Activated CD8-positive, alpha-beta T cell treated with anti-CD3 and anti-CD28 coated beads for 36 hours (primary cell): ENCODE measurements at regions not wholly inside any gene's neighbourhood (a gene's known extent, or its start where the extent isn't known, plus 50 kb on each side); places are given as distances from the start of the nearest gene placed in this dataset.

Experiments
- ATAC-seq: fragments of 200-7000 bp; cut with Tn5 transposase; one replicate; pipeline ENCODE4 v1.10.0; 2021; ENCODE audit warnings: mild to moderate bottlenecking, moderate library complexity
- CTCF ChIA-PET: fragments of 350-600 bp; sonication (Branson Sonifier 250); formaldehyde crosslinking; loops from one replicate; lab custom pipeline; 2021; ENCODE audit warnings: antibody characterized with exemption; lab: Charles Lee
- POLR2A ChIA-PET: fragments of 350-600 bp; sonication (Branson Sonifier 250); formaldehyde crosslinking; loops from one replicate; lab custom pipeline; 2021; ENCODE audit warnings: antibody characterized with exemption; lab: Charles Lee
- DNase-seq: peaks from one replicate; pipeline ENCODE4 v3.0.0-alpha.2; 2020
- H3K27ac Mint-ChIP-seq: one replicate; pipeline ENCODE4 v1.8.0; 2021; ENCODE audit warnings: mild to moderate bottlenecking, mixed read lengths
- H3K27me3 Mint-ChIP-seq: one replicate; pipeline ENCODE4 v1.8.0; 2021; ENCODE audit warnings: mixed read lengths
- H3K36me3 Mint-ChIP-seq: one replicate; pipeline ENCODE4 v1.8.0; 2021; ENCODE audit warnings: low read depth, mixed read lengths
- H3K4me1 Mint-ChIP-seq: one replicate; pipeline ENCODE4 v1.8.0; 2021; ENCODE audit warnings: low read depth, mixed read lengths
- H3K4me3 Mint-ChIP-seq: one replicate; pipeline ENCODE4 v1.8.0; 2021; ENCODE audit warnings: mild to moderate bottlenecking, moderate library complexity, mixed read lengths
- H3K9me3 Mint-ChIP-seq: one replicate; pipeline ENCODE4 v1.8.0; 2021; ENCODE audit warnings: mixed read lengths
- intact Hi-C: fragments of 100-400 bp; cut with micrococcal nuclease; formaldehyde crosslinking; loops from one replicate; pipeline ENCODE4 v1.10.0; 2022
- TF ChIP-seq, protein P1 (sequence below): fragments of 200-600 bp; IDR thresholded peaks from one replicate; pipeline ENCODE4 v1.8.0; 2022; ENCODE audit warnings: antibody characterized with exemption, mild to moderate bottlenecking

- no peak overlapping the region for H3K27ac Mint-ChIP-seq
- H3K36me3 Mint-ChIP-seq = no peaks in the 10 kb centered on the region
- TF ChIP-seq, protein P1, sequence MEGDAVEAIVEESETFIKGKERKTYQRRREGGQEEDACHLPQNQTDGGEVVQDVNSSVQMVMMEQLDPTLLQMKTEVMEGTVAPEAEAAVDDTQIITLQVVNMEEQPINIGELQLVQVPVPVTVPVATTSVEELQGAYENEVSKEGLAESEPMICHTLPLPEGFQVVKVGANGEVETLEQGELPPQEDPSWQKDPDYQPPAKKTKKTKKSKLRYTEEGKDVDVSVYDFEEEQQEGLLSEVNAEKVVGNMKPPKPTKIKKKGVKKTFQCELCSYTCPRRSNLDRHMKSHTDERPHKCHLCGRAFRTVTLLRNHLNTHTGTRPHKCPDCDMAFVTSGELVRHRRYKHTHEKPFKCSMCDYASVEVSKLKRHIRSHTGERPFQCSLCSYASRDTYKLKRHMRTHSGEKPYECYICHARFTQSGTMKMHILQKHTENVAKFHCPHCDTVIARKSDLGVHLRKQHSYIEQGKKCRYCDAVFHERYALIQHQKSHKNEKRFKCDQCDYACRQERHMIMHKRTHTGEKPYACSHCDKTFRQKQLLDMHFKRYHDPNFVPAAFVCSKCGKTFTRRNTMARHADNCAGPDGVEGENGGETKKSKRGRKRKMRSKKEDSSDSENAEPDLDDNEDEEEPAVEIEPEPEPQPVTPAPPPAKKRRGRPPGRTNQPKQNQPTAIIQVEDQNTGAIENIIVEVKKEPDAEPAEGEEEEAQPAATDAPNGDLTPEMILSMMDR = no peak
- intact Hi-C loops = no loop called here
- H3K4me3 Mint-ChIP-seq = no peak overlapping the region
- CTCF ChIA-PET = no interaction called here
- no peak for ATAC-seq
- no peaks in the 10 kb centered on the region for H3K9me3 Mint-ChIP-seq
- POLR2A ChIA-PET = no interaction called here
- DNase-seq = no peak
- H3K4me1 Mint-ChIP-seq = no peaks in the 10 kb centered on the region
- no peaks in the 10 kb centered on the region for H3K27me3 Mint-ChIP-seq
Observed at GRCh38 chr10:2225609-2226008, 488.3 kb upstream of the ADARB2 start.

GRCh38 chr10:2223548-2224320 lies 486.4 kb upstream of the ADARB2 start:
- TF ChIP-seq, protein P1 = no peak
- H3K36me3 Mint-ChIP-seq = no peaks in the 10 kb centered on the region
- intact Hi-C loops = no loop called here
- no peak overlapping the region for H3K4me3 Mint-ChIP-seq
- H3K4me1 Mint-ChIP-seq = no peaks in the 10 kb centered on the region
- no peaks in the 10 kb centered on the region for H3K9me3 Mint-ChIP-seq
- no peaks in the 10 kb centered on the region for H3K27me3 Mint-ChIP-seq
- CTCF ChIA-PET = no interaction called here
- no peak overlapping the region for H3K27ac Mint-ChIP-seq
- DNase-seq (no peak), ATAC-seq (no peak)
- POLR2A ChIA-PET = no interaction called here

DNA sequence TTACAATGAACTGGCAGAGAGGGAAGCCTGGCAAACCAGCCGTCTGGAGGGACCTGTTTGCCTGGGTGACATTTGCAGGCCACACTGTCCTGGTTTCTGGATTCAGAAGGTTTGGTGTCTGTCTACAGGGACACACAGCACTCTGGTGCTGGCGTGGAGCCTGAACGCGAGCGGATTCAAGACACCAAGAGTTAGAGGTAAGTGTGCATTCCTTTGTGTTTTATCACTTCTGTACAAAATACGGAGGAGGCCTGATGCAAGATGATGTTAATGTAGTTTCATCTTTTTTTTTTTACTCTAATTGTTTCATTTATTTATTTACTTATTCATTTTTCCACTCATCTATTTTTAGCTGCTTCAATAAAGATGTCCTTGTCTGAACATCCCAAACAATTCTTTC lies 485.3 kb upstream of the ADARB2 start:
- CTCF ChIA-PET = no interaction called here
- Mint-ChIP-seq H3K4me3 (no peak overlapping the region), H3K4me1 (no peaks in the 10 kb centered on the region), H3K9me3 (no peaks in the 10 kb centered on the region), H3K36me3 (no peaks in the 10 kb centered on the region), H3K27ac (no peak overlapping the region), H3K27me3 (no peaks in the 10 kb centered on the region)
- ATAC-seq = no peak
- TF ChIP-seq, protein P1 = no peak
- DNase-seq = no peak
- POLR2A ChIA-PET = no interaction called here
- intact Hi-C loops = no loop called here

- intact Hi-C loops = no loop called here
- Mint-ChIP-seq H3K9me3 (no peaks in the 10 kb centered on the region), H3K4me1 (no peaks in the 10 kb centered on the region), H3K27ac (no peak overlapping the region), H3K36me3 (no peaks in the 10 kb centered on the region), H3K27me3 (no peaks in the 10 kb centered on the region), H3K4me3 (no peak overlapping the region)
- no peak for ATAC-seq
- TF ChIP-seq, protein P1 = no peak
- ChIA-PET CTCF (no interaction called here), POLR2A (no interaction called here)
- no peak for DNase-seq
Observed at GRCh38 chr10:2214805-2215204, 477.5 kb upstream of the ADARB2 start.

GRCh38 chr10:2214092-2214491 lies 476.8 kb upstream of the ADARB2 start:
- Mint-ChIP-seq H3K36me3 (no peaks in the 10 kb centered on the region), H3K27ac (no peak overlapping the region), H3K4me1 (no peaks in the 10 kb centered on the region), H3K27me3 (peaks cover under 1% of the 10 kb centered on the region), H3K9me3 (no peaks in the 10 kb centered on the region), H3K4me3 (no peak overlapping the region)
- TF ChIP-seq, protein P1 = no peak
- ChIA-PET POLR2A (no interaction called here), CTCF (no interaction called here)
- intact Hi-C loops = no loop called here
- DNase-seq (no peak), ATAC-seq (no peak)
